GM03348 (cell line): ENCODE measurements at regions not wholly inside any gene's neighbourhood (a gene's known extent, or its start where the extent isn't known, plus 50 kb on each side); places are given as distances from the start of the nearest gene placed in this dataset.

Source experiments
- DNase-seq: peaks from one replicate; pipeline ENCODE4 v3.0.0; 2012; ENCODE audit warnings: low spot score

- DNase-seq: no peak
These were observed 107.8 kb upstream of the SPRY2 start for GRCh38 chr13:80448725-80449124.

- no peak for DNase-seq
These were observed 106.8 kb upstream of the SPRY2 start for GRCh38 chr13:80447747-80448146.

GRCh38 chr13:80444240-80445015 lies 103.5 kb upstream of the SPRY2 start:
- no peak for DNase-seq

- no peak for DNase-seq
These were observed 101.7 kb upstream of the SPRY2 start for GRCh38 chr13:80442609-80443008.

GRCh38 chr13:80441968-80442367 lies 101.0 kb upstream of the SPRY2 start:
- DNase-seq: no peak

- no peak for DNase-seq
These were observed 97.6 kb upstream of the SPRY2 start for GRCh38 chr13:80438521-80438920.

- no peak for DNase-seq
These were observed 96.3 kb upstream of the SPRY2 start for GRCh38 chr13:80437231-80437630.

GRCh38 chr13:80436571-80437169 lies 95.7 kb upstream of the SPRY2 start:
- no peak for DNase-seq

GRCh38 chr13:80430561-80430960 lies 89.6 kb upstream of the SPRY2 start:
- no peak for DNase-seq

- no peak for DNase-seq
These were observed 87.6 kb upstream of the SPRY2 start for GRCh38 chr13:80428349-80429096.

- no peak for DNase-seq
These were observed 78.5 kb upstream of the SPRY2 start for GRCh38 chr13:80419416-80419815.

- no peak for DNase-seq
These were observed 72.7 kb upstream of the SPRY2 start for GRCh38 chr13:80413611-80414010.

GRCh38 chr13:80408270-80408669 lies 67.3 kb upstream of the SPRY2 start:
- no peak for DNase-seq

GRCh38 chr13:80400865-80401426 lies 60.0 kb upstream of the SPRY2 start:
- no peak for DNase-seq

- DNase-seq: no peak
These were observed 59.4 kb upstream of the SPRY2 start for GRCh38 chr13:80400164-80400864.

GRCh38 chr13:80399340-80400163 lies 58.6 kb upstream of the SPRY2 start:
- DNase-seq: no peak
